Neural progenitor cell (in vitro differentiated cells): ENCODE measurements at regions not wholly inside any gene's neighbourhood (a gene's known extent, or its start where the extent isn't known, plus 50 kb on each side); places are given as distances from the start of the nearest gene placed in this dataset.

Experiments
- DNase-seq: peaks from one replicate; pipeline ENCODE4 v3.0.0-alpha.2; 2016; ENCODE audit warnings: low spot score
- H2AFZ ChIP-seq: fragments of 200-600 bp; sonication (generic); replicated peaks from 2 replicates; pipeline ENCODE4 v1.6.1; 2016; ENCODE audit warnings: antibody characterized with exemption
- H3F3A ChIP-seq: fragments of 200-600 bp; sonication (generic); 2 replicates; pipeline ENCODE4 v1.6.1; 2016; ENCODE audit warnings: antibody characterized with exemption, low read depth
- H3K27ac ChIP-seq: fragments of 200-600 bp; sonication (generic); 2 replicates; pipeline ENCODE4 v1.5.1; 2016; ENCODE audit warnings: mild to moderate bottlenecking
- H3K27me3 ChIP-seq: fragments of 200-600 bp; sonication (generic); 2 replicates; pipeline ENCODE4 v1.6.1; 2016; ENCODE audit warnings: mild to moderate bottlenecking, moderate library complexity
- H3K36me3 ChIP-seq: fragments of 200-600 bp; sonication (generic); 2 replicates; pipeline ENCODE4 v1.5.1; 2016
- H3K4me1 ChIP-seq: fragments of 200-600 bp; sonication (generic); 2 replicates; pipeline ENCODE4 v1.6.1; 2016; ENCODE audit warnings: mixed run types
- H3K4me2 ChIP-seq: fragments of 200-600 bp; sonication (generic); 2 replicates; pipeline ENCODE4 v1.6.1; 2016
- H3K4me3 ChIP-seq: fragments of 200-600 bp; sonication (generic); 2 replicates; pipeline ENCODE4 v1.5.1; 2016
- H3K79me2 ChIP-seq: fragments of 200-600 bp; sonication (generic); 2 replicates; pipeline ENCODE4 v1.6.1; 2016; ENCODE audit warnings: low read depth
- H3K9ac ChIP-seq: fragments of 200-600 bp; sonication (generic); 2 replicates; pipeline ENCODE4 v1.6.1; 2016
- H3K9me3 ChIP-seq: fragments of 200-600 bp; sonication (generic); 2 replicates; pipeline ENCODE4 v1.5.1; 2016; ENCODE audit warnings: low read depth
- H4K20me1 ChIP-seq: fragments of 200-600 bp; sonication (generic); 2 replicates; pipeline ENCODE4 v1.6.1; 2016; ENCODE audit warnings: low read depth
- H3K27ac Mint-ChIP-seq: 3 replicates; pipeline ENCODE4 v1.8.0; 2021; ENCODE audit warnings: mixed read lengths
- H3K27me3 Mint-ChIP-seq: 2 replicates; pipeline ENCODE4 v1.8.0; 2022; ENCODE audit warnings: low read depth, mild to moderate bottlenecking, inconsistent platforms, moderate library complexity, mixed read lengths; ENCODE audit not compliant: insufficient read depth
- H3K36me3 Mint-ChIP-seq: 3 replicates; pipeline ENCODE4 v1.8.0; 2021; ENCODE audit warnings: mixed read lengths
- H3K4me1 Mint-ChIP-seq: 3 replicates; pipeline ENCODE4 v1.8.0; 2021; ENCODE audit warnings: mixed read lengths
- H3K4me3 Mint-ChIP-seq: 3 replicates; pipeline ENCODE4 v1.8.0; 2021; ENCODE audit warnings: mild to moderate bottlenecking, moderate library complexity, mixed read lengths
- H3K9me3 Mint-ChIP-seq: 3 replicates; pipeline ENCODE4 v1.8.0; 2020; ENCODE audit warnings: mixed read lengths
- CTCF ChIP-seq: fragments of 200-600 bp; sonication (generic); IDR thresholded peaks from 2 replicates; pipeline ENCODE4 v1.5.1; 2017; ENCODE audit warnings: antibody characterized with exemption, mild to moderate bottlenecking
- EZH2 ChIP-seq: fragments of 200-600 bp; sonication (generic); IDR thresholded peaks from 2 replicates; pipeline ENCODE4 v1.6.1; 2017; ENCODE audit warnings: antibody characterized with exemption, mild to moderate bottlenecking, moderate library complexity
- EZH2phosphoT487 ChIP-seq: fragments of 200-600 bp; sonication (generic); IDR thresholded peaks from 2 replicates; pipeline ENCODE4 v1.6.1; 2017; ENCODE audit warnings: antibody characterized with exemption

GRCh38 chrX:69257499-69258127, 92.4 kb upstream of the PJA1 start:
- no peaks in the 10 kb centered on the region for H3K36me3 ChIP-seq
- no peaks in the 10 kb centered on the region for H4K20me1 ChIP-seq
- H3K27ac ChIP-seq: no peak overlapping the region
- H3K4me1 ChIP-seq: no peaks in the 10 kb centered on the region
- H3K4me3 ChIP-seq: no peak overlapping the region
- no peak overlapping the region for H2AFZ ChIP-seq
- no peak overlapping the region for H3K27ac Mint-ChIP-seq
- H3K9me3 ChIP-seq: no peaks in the 10 kb centered on the region
- H3K27me3 Mint-ChIP-seq: peaks cover 11% of the 10 kb centered on the region
- no peak overlapping the region for H3K4me2 ChIP-seq
- no peak for DNase-seq
- H3K79me2 ChIP-seq: no peaks in the 10 kb centered on the region
- H3K4me1 Mint-ChIP-seq: peaks cover 28% of the 10 kb centered on the region
- TF ChIP-seq CTCF (no peak), EZH2phosphoT487 (no peak), EZH2 (no peak)
- H3K9ac ChIP-seq: no peak overlapping the region
- H3K27me3 ChIP-seq: peaks cover 44% of the 10 kb centered on the region
- H3F3A ChIP-seq: no peaks in the 10 kb centered on the region
- peaks cover 7% of the 10 kb centered on the region for H3K9me3 Mint-ChIP-seq
- H3K36me3 Mint-ChIP-seq: no peaks in the 10 kb centered on the region
- no peak overlapping the region for H3K4me3 Mint-ChIP-seq

- H3F3A ChIP-seq: no peaks in the 10 kb centered on the region
- H3K79me2 ChIP-seq: no peaks in the 10 kb centered on the region
- no peak for DNase-seq
- no peaks in the 10 kb centered on the region for H3K4me1 ChIP-seq
- no peak overlapping the region for H3K27ac ChIP-seq
- H2AFZ ChIP-seq: no peak overlapping the region
- no peak overlapping the region for H3K4me3 Mint-ChIP-seq
- no peak overlapping the region for H3K9ac ChIP-seq
- no peak for TF ChIP-seq EZH2
- no peak for TF ChIP-seq EZH2phosphoT487
- no peaks in the 10 kb centered on the region for H3K36me3 Mint-ChIP-seq
- H4K20me1 ChIP-seq: no peaks in the 10 kb centered on the region
- peaks cover 24% of the 10 kb centered on the region for H3K4me1 Mint-ChIP-seq
- H3K9me3 ChIP-seq: no peaks in the 10 kb centered on the region
- H3K9me3 Mint-ChIP-seq: peaks cover 7% of the 10 kb centered on the region
- no peak overlapping the region for H3K4me3 ChIP-seq
- peaks cover 32% of the 10 kb centered on the region for H3K27me3 ChIP-seq
- no peaks in the 10 kb centered on the region for H3K36me3 ChIP-seq
- H3K27me3 Mint-ChIP-seq: peaks cover 11% of the 10 kb centered on the region
- H3K27ac Mint-ChIP-seq: no peak overlapping the region
- no peak overlapping the region for H3K4me2 ChIP-seq
Measured at GRCh38 chrX:69256291-69256565, 91.0 kb upstream of the PJA1 start.

GRCh38 chrX:69255441-69256290, 90.4 kb upstream of the PJA1 start:
- H4K20me1 ChIP-seq: no peaks in the 10 kb centered on the region
- H3K27ac ChIP-seq: no peak overlapping the region
- no peak overlapping the region for H3K4me3 ChIP-seq
- TF ChIP-seq EZH2phosphoT487: no peak
- no peak overlapping the region for H3K4me2 ChIP-seq
- H3K4me1 ChIP-seq: no peaks in the 10 kb centered on the region
- Mint-ChIP-seq H3K9me3 (peaks cover 9% of the 10 kb centered on the region), H3K4me3 (no peak overlapping the region), H3K27ac (peak overlapping the region; percentile 63), H3K4me1 (peaks cover 24% of the 10 kb centered on the region), H3K36me3 (no peaks in the 10 kb centered on the region), H3K27me3 (peaks cover 13% of the 10 kb centered on the region)
- H2AFZ ChIP-seq: no peak overlapping the region
- H3K9ac ChIP-seq: no peak overlapping the region
- H3K36me3 ChIP-seq: no peaks in the 10 kb centered on the region
- peaks cover 26% of the 10 kb centered on the region for H3K27me3 ChIP-seq
- no peaks in the 10 kb centered on the region for H3F3A ChIP-seq
- DNase-seq: no peak
- no peaks in the 10 kb centered on the region for H3K9me3 ChIP-seq
- no peaks in the 10 kb centered on the region for H3K79me2 ChIP-seq

- no peak overlapping the region for H3K27ac Mint-ChIP-seq
- no peaks in the 10 kb centered on the region for H3K79me2 ChIP-seq
- H3K9me3 Mint-ChIP-seq: peaks cover 10% of the 10 kb centered on the region
- no peak overlapping the region for H3K27ac ChIP-seq
- no peak for DNase-seq
- no peak overlapping the region for H2AFZ ChIP-seq
- H3K36me3 ChIP-seq: no peaks in the 10 kb centered on the region
- no peak overlapping the region for H3K4me3 Mint-ChIP-seq
- peaks cover 15% of the 10 kb centered on the region for H3K27me3 ChIP-seq
- peaks cover 16% of the 10 kb centered on the region for H3K4me1 Mint-ChIP-seq
- H3K9ac ChIP-seq: no peak overlapping the region
- peaks cover 6% of the 10 kb centered on the region for H3K27me3 Mint-ChIP-seq
- H4K20me1 ChIP-seq: no peaks in the 10 kb centered on the region
- no peaks in the 10 kb centered on the region for H3K36me3 Mint-ChIP-seq
- TF ChIP-seq EZH2: no peak
- no peak for TF ChIP-seq EZH2phosphoT487
- no peak for TF ChIP-seq CTCF
- H3K9me3 ChIP-seq: no peaks in the 10 kb centered on the region
- no peaks in the 10 kb centered on the region for H3K4me1 ChIP-seq
- no peaks in the 10 kb centered on the region for H3F3A ChIP-seq
- no peak overlapping the region for H3K4me2 ChIP-seq
- no peak overlapping the region for H3K4me3 ChIP-seq
Measured at GRCh38 chrX:69253821-69254220, 88.6 kb upstream of the PJA1 start.
